Progenitor cell of endocrine pancreas (in vitro differentiated cells): ENCODE measurements at regions not wholly inside any gene's neighbourhood (a gene's known extent, or its start where the extent isn't known, plus 50 kb on each side); places are given as distances from the start of the nearest gene placed in this dataset.

ENCODE experiments used
- DNase-seq: peaks from one replicate; pipeline ENCODE4 v3.0.0; 2021; ENCODE audit warnings: low spot score; ENCODE audit not compliant: unreplicated experiment
- H3K27ac Mint-ChIP-seq: 2 replicates; pipeline ENCODE4 v1.8.0; 2021; ENCODE audit warnings: mild to moderate bottlenecking, moderate library complexity, mixed read lengths
- H3K27me3 Mint-ChIP-seq: 2 replicates; pipeline ENCODE4 v1.8.0; 2021; ENCODE audit warnings: mixed read lengths
- H3K36me3 Mint-ChIP-seq: 2 replicates; pipeline ENCODE4 v1.8.0; 2022; ENCODE audit warnings: mixed read lengths; ENCODE audit not compliant: insufficient read depth
- H3K4me1 Mint-ChIP-seq: 2 replicates; pipeline ENCODE4 v1.8.0; 2021; ENCODE audit warnings: low read depth, mixed read lengths
- H3K4me3 Mint-ChIP-seq: 2 replicates; pipeline ENCODE4 v1.8.0; 2021; ENCODE audit warnings: low read depth, mild to moderate bottlenecking, moderate library complexity, mixed read lengths
- H3K9me3 Mint-ChIP-seq: 2 replicates; pipeline ENCODE4 v1.8.0; 2021; ENCODE audit warnings: low read depth, mixed read lengths
- TF ChIP-seq, protein P1 (sequence below): fragments of 200-600 bp; sonication (generic); IDR thresholded peaks from one replicate; pipeline ENCODE4 v1.5.0; 2021; ENCODE audit warnings: antibody characterized with exemption, mild to moderate bottlenecking; ENCODE audit not compliant: unreplicated experiment

GRCh38 chr4:28916585-28916984 lies 1803.6 kb upstream of the PCDH7 start:
- H3K4me3 Mint-ChIP-seq = no peak overlapping the region
- H3K4me1 Mint-ChIP-seq = no peaks in the 10 kb centered on the region
- no peak for DNase-seq
- no peak overlapping the region for H3K27ac Mint-ChIP-seq
- no peaks in the 10 kb centered on the region for H3K36me3 Mint-ChIP-seq
- H3K9me3 Mint-ChIP-seq = peaks cover 7% of the 10 kb centered on the region
- TF ChIP-seq, protein P1, sequence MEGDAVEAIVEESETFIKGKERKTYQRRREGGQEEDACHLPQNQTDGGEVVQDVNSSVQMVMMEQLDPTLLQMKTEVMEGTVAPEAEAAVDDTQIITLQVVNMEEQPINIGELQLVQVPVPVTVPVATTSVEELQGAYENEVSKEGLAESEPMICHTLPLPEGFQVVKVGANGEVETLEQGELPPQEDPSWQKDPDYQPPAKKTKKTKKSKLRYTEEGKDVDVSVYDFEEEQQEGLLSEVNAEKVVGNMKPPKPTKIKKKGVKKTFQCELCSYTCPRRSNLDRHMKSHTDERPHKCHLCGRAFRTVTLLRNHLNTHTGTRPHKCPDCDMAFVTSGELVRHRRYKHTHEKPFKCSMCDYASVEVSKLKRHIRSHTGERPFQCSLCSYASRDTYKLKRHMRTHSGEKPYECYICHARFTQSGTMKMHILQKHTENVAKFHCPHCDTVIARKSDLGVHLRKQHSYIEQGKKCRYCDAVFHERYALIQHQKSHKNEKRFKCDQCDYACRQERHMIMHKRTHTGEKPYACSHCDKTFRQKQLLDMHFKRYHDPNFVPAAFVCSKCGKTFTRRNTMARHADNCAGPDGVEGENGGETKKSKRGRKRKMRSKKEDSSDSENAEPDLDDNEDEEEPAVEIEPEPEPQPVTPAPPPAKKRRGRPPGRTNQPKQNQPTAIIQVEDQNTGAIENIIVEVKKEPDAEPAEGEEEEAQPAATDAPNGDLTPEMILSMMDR = no peak
- no peaks in the 10 kb centered on the region for H3K27me3 Mint-ChIP-seq

GRCh38 chr4:28918871-28919270 lies 1801.3 kb upstream of the PCDH7 start:
- H3K9me3 Mint-ChIP-seq = peaks cover 7% of the 10 kb centered on the region
- H3K4me1 Mint-ChIP-seq = no peaks in the 10 kb centered on the region
- DNase-seq = no peak
- H3K27me3 Mint-ChIP-seq = no peaks in the 10 kb centered on the region
- H3K36me3 Mint-ChIP-seq = no peaks in the 10 kb centered on the region
- no peak overlapping the region for H3K4me3 Mint-ChIP-seq
- H3K27ac Mint-ChIP-seq = no peak overlapping the region
- TF ChIP-seq, protein P1 = no peak

- Mint-ChIP-seq H3K36me3 (no peaks in the 10 kb centered on the region), H3K27me3 (no peaks in the 10 kb centered on the region), H3K27ac (no peak overlapping the region), H3K9me3 (no peaks in the 10 kb centered on the region), H3K4me1 (no peaks in the 10 kb centered on the region), H3K4me3 (no peak overlapping the region)
- DNase-seq = no peak
- TF ChIP-seq, protein P1 = no peak
These were observed 1798.3 kb upstream of the PCDH7 start for GRCh38 chr4:28921886-28922285.

GRCh38 chr4:28926156-28926555 lies 1794.0 kb upstream of the PCDH7 start:
- TF ChIP-seq, protein P1 = no peak
- Mint-ChIP-seq H3K9me3 (no peaks in the 10 kb centered on the region), H3K4me1 (no peaks in the 10 kb centered on the region), H3K36me3 (no peaks in the 10 kb centered on the region), H3K4me3 (no peak overlapping the region), H3K27me3 (no peaks in the 10 kb centered on the region), H3K27ac (no peak overlapping the region)
- DNase-seq = no peak

DNA sequence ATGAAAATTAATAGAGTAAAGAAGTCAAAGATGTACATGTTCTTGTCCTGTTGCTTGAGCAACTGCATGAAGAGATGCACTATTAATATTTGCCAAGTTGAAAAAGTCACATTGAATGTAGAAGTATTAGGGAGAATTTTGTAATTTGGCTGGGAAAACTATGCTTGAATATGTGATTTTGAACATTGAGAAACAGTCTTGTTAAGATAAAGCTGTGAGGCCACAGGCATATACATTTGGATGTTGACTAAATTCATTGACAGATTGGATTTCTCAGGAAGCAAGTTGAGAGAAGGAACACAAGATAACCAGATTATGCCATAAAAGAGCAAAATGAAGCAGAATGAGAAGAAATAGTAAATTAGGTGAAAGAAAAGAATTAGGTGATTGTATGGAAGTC lies 1777.5 kb upstream of the PCDH7 start:
- H3K9me3 Mint-ChIP-seq = no peaks in the 10 kb centered on the region
- no peak for DNase-seq
- no peak overlapping the region for H3K4me3 Mint-ChIP-seq
- TF ChIP-seq, protein P1 = no peak
- H3K27ac Mint-ChIP-seq = no peak overlapping the region
- no peaks in the 10 kb centered on the region for H3K36me3 Mint-ChIP-seq
- no peaks in the 10 kb centered on the region for H3K27me3 Mint-ChIP-seq
- H3K4me1 Mint-ChIP-seq = no peaks in the 10 kb centered on the region
